ENCODE measurements at regions not wholly inside any gene's neighbourhood (a gene's known extent, or its start where the extent isn't known, plus 50 kb on each side); places are given as distances from the start of the nearest gene placed in this dataset.

DNA sequence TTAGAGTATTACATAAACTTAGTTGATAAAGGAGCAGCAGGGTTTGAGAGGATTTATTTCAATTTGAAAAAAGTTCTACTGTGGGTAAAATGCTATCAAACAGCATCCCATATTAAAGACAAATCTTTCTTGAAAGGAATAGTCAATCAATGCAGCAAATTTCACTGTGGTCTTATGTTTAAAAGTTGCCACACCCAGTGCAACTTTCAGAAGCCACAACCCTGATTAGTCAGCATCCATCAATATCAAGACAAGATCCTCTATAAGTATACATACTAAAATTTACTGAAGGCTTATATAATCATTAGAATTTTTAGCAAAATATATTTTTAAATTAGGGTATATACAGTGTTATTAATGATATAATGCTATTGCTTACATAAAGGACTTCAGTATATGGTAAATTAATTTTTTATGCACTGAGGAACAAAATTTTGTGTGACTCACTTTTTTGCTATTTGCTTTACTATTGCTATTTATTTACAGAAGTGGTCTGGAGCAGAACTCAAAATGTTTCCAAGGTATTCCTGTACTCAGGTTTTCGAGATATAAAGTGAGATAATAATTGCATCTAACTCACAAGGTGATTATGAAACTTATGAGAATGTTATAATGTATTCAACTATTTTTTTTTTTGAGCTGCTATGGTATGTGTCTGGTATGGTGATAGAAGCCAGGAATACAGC is 1127.6 kb downstream of the ADGRL3 start:
- DNase-seq (no peak), ATAC-seq (no peak)
- no peak overlapping the region for H3K4me3 ChIP-seq
- no peaks in the 10 kb centered on the region for H3K9me3 ChIP-seq
- intact Hi-C loops (cut with DNase I, micrococcal nuclease): no loop called here
- no peaks in the 10 kb centered on the region for H3K36me3 ChIP-seq (ENCODE audit: low read depth)
- TF ChIP-seq, protein P1, sequence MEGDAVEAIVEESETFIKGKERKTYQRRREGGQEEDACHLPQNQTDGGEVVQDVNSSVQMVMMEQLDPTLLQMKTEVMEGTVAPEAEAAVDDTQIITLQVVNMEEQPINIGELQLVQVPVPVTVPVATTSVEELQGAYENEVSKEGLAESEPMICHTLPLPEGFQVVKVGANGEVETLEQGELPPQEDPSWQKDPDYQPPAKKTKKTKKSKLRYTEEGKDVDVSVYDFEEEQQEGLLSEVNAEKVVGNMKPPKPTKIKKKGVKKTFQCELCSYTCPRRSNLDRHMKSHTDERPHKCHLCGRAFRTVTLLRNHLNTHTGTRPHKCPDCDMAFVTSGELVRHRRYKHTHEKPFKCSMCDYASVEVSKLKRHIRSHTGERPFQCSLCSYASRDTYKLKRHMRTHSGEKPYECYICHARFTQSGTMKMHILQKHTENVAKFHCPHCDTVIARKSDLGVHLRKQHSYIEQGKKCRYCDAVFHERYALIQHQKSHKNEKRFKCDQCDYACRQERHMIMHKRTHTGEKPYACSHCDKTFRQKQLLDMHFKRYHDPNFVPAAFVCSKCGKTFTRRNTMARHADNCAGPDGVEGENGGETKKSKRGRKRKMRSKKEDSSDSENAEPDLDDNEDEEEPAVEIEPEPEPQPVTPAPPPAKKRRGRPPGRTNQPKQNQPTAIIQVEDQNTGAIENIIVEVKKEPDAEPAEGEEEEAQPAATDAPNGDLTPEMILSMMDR (IDR thresholded peaks at IDR 0.05): no peak
- no peaks in the 10 kb centered on the region for H3K4me1 ChIP-seq (ENCODE audit: low read depth)

DNA sequence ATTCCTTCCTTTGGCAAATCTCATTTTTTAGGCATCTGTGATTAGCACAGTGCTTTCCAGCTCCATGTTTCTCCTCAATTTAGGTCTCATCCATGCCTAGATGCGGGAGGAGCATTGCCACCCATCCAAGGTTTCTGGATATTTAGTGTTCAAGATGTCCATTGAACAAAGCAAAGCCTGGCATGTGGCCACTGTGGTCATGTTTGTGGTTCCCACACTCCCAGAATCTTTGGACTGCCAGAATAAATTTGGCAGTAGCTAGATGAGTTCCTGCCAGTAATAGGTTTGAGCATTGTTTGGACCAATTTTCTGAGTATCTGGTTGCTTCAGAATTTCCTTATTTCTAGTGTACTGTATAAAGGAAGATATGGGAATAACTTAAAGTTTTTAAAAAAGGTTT is 1124.1 kb downstream of the ADGRL3 start:
- Histone ChIP-seq H3K4me3 (no peak overlapping the region), H3K4me1 (ENCODE audit: low read depth) (no peaks in the 10 kb centered on the region), H3K36me3 (ENCODE audit: low read depth) (no peaks in the 10 kb centered on the region), H3K9me3 (no peaks in the 10 kb centered on the region)
- DNase-seq (no peak), ATAC-seq (no peak)
- TF ChIP-seq, protein P1 (IDR thresholded peaks at IDR 0.05): no peak
- intact Hi-C loops (cut with DNase I, micrococcal nuclease): no loop called here

DNA sequence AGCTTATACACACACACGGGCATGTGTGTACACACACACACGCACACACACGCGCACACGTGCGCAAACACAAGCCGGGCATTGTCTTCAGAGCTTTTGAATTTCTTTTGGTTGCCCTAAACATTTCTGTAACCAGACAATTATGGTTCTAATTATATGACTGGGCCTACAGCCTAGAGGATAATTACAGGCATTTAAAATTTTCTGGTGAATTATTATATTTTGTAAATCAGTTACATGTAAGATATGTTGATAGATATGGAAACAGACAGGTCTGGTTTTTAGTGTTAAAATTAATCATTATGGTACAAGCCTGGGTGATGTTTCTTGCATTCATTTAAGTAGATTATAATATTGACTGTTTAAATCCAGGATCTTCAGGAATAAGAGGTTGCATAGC is 1120.5 kb downstream of the ADGRL3 start:
- H3K9me3 ChIP-seq: no peaks in the 10 kb centered on the region
- DNase-seq (no peak), ATAC-seq (no peak)
- H3K4me3 ChIP-seq: no peak overlapping the region
- intact Hi-C loops (cut with DNase I, micrococcal nuclease): no loop called here
- no peaks in the 10 kb centered on the region for H3K4me1 ChIP-seq (ENCODE audit: low read depth)
- TF ChIP-seq, protein P1 (IDR thresholded peaks at IDR 0.05): no peak
- H3K36me3 ChIP-seq (ENCODE audit: low read depth): no peaks in the 10 kb centered on the region

DNA sequence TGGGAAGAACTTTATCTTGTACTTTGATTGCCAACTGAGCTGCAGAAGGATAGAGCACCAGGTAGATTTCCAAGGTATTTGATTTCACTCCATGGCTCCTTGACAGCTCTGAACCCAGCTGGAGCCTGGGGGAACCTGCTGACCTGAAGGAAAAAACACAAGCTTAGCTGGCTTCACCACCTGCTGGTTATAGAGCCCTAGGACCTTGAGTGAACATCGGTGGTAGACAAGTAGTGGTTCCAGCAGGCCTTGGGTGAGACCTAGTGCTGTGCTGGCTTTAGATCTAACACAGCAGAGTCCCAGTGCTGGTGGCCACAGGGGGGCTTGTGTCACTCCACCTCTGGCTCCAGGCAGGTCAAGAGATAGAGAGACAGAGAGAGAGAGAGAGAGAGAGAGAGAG is 1102.6 kb downstream of the ADGRL3 start:
- ATAC-seq: no peak
- intact Hi-C loops (cut with DNase I, micrococcal nuclease): no loop called here
- H3K9me3 ChIP-seq: peaks cover 7% of the 10 kb centered on the region
- no peaks in the 10 kb centered on the region for H3K36me3 ChIP-seq (ENCODE audit: low read depth)
- no peaks in the 10 kb centered on the region for H3K4me1 ChIP-seq (ENCODE audit: low read depth)
- H3K4me3 ChIP-seq: no peak overlapping the region
- DNase-seq: no peak
- TF ChIP-seq, protein P1 (IDR thresholded peaks at IDR 0.05): no peak

DNA sequence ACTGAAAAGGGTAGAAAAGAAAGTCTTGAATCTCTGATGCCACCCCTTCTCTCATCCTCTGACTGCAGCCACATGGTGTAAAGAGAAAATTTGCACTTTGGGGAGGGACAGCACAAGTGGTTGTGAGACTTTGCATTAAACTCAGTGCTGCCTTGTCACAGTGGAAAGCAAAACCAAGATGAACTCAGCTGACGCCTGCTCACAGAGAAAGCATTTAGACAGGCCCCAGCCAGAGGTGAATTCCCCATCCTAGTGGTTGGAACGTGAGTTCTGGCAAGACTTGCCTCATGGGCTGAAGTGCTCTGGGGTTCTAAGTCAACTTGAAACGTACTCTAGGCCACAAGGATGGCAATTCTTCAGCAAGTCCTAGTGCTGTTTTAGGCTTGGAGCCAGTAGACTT is 1101.4 kb downstream of the ADGRL3 start:
- DNase-seq (no peak), ATAC-seq (no peak)
- H3K36me3 ChIP-seq (ENCODE audit: low read depth): no peaks in the 10 kb centered on the region
- no peaks in the 10 kb centered on the region for H3K9me3 ChIP-seq
- no peak overlapping the region for H3K4me3 ChIP-seq
- H3K4me1 ChIP-seq (ENCODE audit: low read depth): no peaks in the 10 kb centered on the region
- TF ChIP-seq, protein P1 (IDR thresholded peaks at IDR 0.05): no peak
- intact Hi-C loops (cut with DNase I, micrococcal nuclease): no loop called here

DNA sequence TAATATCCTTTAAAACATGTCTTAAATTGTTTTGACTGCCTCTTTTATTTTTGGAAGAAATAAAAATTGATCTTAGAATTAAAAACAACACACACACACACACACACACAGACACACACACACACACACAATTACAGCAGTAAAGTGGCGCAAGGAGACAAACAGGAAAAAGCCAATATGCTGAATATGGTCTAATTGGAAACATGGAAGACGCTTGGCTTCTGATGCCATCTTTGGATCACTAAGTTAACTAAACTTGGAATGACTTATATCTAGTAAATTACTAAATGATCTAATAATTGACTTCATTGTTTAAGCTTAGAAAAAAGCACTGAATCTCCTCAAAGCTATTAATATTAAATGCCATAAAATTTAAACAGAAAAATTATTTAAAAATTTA is 1093.4 kb downstream of the ADGRL3 start:
- H3K9me3 ChIP-seq: no peaks in the 10 kb centered on the region
- H3K4me1 ChIP-seq (ENCODE audit: low read depth): no peaks in the 10 kb centered on the region
- no peaks in the 10 kb centered on the region for H3K36me3 ChIP-seq (ENCODE audit: low read depth)
- H3K4me3 ChIP-seq: no peak overlapping the region
- TF ChIP-seq, protein P1 (IDR thresholded peaks at IDR 0.05): no peak
- intact Hi-C loops (cut with DNase I, micrococcal nuclease): no loop called here
- ATAC-seq (no peak), DNase-seq (no peak)
